ENCODE measurements at regions not wholly inside any gene's neighbourhood (a gene's known extent, or its start where the extent isn't known, plus 50 kb on each side); places are given as distances from the start of the nearest gene placed in this dataset.
"Not testable (repeated sequence)": the region's sequence is repeated elsewhere in the genome, so short reads cannot be mapped to it uniquely, and the experiment has no call there.

GRCh38 chr14:38022775-38023174 is 184.9 kb upstream of the SSTR1 start:
- no peak overlapping the region for H3K4me3 ChIP-seq

DNA sequence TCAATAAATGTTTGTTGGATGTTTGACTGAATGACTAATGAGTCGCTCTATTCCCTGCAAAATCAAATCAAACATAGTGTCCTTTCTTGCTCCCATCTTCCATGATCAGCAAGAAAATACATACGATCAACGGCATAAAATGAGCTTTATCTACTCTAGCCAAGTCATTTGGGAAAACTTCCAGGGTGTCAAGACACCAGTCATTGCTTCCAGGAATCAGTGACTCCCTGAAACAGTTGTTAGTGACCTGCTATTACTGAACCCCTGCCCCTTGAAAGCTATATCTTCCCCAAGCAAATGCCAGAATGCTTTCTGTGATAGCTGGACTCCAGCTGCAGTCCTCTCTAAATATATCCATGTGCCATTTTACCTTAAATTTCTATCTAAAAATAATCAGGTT is 169.5 kb upstream of the SSTR1 start:
- H3K27ac ChIP-seq = no peak overlapping the region
- H3K4me3 ChIP-seq = no peak overlapping the region

More at GRCh38 chr14:38022775-38023174, 184.9 kb upstream of the SSTR1 start:
- H3K27ac ChIP-seq = no peak overlapping the region

DNA sequence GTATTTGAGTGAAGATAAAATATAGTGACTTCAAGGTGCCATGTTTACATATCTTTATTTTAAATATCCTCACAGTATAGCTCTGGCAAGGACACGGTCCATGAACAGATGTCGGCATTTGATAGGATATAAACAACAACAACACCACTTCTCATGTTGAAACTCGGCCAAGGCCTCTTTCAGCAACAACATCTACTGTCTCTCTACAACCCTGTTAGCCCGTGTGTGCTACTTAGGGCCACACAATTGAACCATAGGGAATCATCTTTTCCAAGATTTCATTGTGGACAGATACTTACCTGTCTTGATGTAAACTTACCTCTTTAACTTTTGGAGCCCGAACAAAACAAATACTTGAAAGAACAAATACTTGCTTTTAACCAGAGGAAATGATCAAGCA is 168.7 kb upstream of the SSTR1 start:
- H3K4me3 ChIP-seq = no peak overlapping the region
- H3K27ac ChIP-seq = no peak overlapping the region

- H3K27ac ChIP-seq = no peak overlapping the region
- H3K4me3 ChIP-seq = no peak overlapping the region
Measured at GRCh38 chr14:38039496-38039895, 168.2 kb upstream of the SSTR1 start.

GRCh38 chr14:38040411-38040810 is 167.3 kb upstream of the SSTR1 start:
- Histone ChIP-seq H3K4me3 (no peak overlapping the region), H3K27ac (no peak overlapping the region)

DNA sequence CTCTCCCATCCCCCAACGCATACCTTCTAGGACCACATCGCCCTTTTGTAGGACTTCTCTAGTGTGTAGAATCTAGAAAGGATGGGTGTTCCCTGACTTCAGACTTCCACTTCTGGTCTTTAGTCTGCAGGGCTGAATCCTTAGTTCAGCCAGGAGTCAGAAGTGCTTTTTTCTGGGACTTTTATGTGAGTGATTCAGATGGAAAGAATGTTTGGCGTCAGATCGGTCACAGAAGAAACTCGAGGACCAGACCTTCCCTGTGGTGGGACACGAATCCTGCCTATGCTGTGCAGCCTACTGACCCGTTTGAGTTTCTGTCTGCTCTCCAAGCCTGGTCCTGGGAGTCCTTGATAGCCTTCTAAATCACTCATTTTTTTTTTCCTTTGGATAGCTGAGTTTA is 165.4 kb upstream of the SSTR1 start:
- no peak overlapping the region for H3K27ac ChIP-seq
- no peak overlapping the region for H3K4me3 ChIP-seq

- Histone ChIP-seq H3K4me3 (no peak overlapping the region), H3K27ac (no peak overlapping the region)
Measured at GRCh38 chr14:38044710-38045109, 163.0 kb upstream of the SSTR1 start.

DNA sequence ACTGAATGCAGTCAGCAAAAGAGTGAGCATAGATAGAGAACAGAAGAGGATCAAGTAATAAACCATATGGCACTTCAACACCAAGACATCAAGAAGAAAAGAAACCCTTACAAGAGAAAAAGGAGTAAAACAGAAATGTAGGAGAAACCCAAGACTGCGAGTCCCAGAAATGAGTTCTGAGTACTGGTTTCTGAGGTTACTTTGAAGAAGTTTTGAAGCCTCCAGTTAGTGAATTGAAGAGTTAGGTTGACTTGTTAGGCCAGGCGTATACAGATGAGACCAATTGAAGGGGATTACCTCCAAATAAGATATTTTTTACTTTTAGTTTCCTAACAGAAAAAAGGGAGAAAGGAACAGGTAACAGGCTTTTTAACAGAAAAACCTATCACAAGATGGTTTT is 162.2 kb upstream of the SSTR1 start:
- Histone ChIP-seq H3K27ac (no peak overlapping the region), H3K4me3 (no peak overlapping the region)

GRCh38 chr14:38046160-38046559 is 161.5 kb upstream of the SSTR1 start:
- Histone ChIP-seq H3K27ac (no peak overlapping the region), H3K4me3 (no peak overlapping the region)

DNA sequence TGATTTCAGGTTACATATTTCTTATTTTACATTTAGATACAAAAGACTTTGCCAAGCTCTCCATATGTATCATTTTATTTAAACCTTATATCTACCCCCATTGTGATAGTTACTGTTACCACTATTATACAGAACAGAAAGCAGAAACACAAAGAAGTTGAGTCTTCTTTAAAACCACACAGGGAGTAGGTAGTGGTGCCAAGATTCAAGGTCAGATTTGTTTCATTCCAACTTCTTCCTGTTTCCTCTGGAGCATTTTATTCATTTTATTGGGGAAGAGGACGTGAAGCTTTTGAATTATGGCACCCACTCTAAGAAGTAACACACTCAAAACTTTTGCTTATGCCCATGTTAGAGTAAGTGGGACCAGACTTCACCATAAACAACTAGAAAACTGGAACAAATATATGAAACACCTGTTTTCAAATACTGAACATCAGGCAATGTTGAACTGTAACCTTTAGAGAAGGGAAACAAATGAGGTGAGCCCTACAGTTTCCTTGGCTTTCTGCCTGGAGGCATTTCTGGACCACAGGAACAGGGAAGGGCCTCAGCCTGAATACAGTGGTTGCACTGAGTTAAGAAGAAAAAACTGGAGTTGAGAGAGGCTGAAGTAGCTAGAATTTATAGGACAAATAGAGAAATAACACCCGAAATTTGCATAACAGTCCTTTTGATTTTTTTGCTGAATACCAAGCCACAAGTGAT is 160.4 kb upstream of the SSTR1 start:
- no peak overlapping the region for H3K4me3 ChIP-seq
- H3K27ac ChIP-seq = no peak overlapping the region

DNA sequence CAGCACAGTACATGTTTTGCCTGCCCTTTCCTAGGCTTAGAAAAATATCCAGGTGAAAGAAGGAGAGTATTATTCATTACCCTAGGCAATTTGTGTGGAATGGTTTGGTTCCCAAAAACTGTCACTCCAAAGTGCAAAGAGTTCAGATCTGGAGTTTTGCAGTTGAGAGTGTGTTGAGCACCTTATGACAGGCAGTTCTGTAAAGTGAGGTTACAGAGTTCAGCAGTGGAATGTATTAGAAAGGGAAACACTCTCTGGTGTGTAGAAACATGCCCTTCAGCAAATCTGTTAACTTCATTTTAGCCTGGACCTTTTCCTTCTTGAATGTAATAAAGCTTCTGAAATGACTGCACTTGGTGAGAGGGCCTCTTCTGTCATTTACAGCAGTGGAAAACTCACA is 154.0 kb upstream of the SSTR1 start:
- no peak overlapping the region for H3K4me3 ChIP-seq
- no peak overlapping the region for H3K27ac ChIP-seq

DNA sequence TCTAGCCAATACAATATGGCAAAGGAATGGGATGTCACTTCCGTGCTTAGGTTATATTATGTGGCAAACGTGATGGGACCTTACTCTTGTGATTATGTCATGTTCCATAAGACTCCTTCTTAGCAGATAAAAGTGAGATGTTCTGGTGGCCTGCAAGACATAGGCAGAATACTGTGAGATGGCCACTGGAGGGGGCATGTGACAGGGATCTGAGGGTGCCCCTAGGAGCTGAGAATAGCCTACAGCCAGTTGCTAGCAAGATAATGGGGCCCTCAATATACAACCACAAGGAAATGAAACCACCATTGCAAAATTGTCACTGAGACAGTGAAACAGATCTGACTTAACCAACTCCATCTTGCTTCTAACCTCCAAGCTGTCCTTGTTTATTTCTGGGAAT is 151.4 kb upstream of the SSTR1 start:
- H3K27ac ChIP-seq = no peak overlapping the region
- H3K4me3 ChIP-seq = no peak overlapping the region

GRCh38 chr14:38062223-38062622 is 145.5 kb upstream of the SSTR1 start:
- not testable (repeated sequence) for H3K27ac ChIP-seq, H3K4me3 ChIP-seq

GRCh38 chr14:38063711-38064320 is 143.9 kb upstream of the SSTR1 start:
- no peak overlapping the region for H3K4me3 ChIP-seq
- no peak overlapping the region for H3K27ac ChIP-seq

DNA sequence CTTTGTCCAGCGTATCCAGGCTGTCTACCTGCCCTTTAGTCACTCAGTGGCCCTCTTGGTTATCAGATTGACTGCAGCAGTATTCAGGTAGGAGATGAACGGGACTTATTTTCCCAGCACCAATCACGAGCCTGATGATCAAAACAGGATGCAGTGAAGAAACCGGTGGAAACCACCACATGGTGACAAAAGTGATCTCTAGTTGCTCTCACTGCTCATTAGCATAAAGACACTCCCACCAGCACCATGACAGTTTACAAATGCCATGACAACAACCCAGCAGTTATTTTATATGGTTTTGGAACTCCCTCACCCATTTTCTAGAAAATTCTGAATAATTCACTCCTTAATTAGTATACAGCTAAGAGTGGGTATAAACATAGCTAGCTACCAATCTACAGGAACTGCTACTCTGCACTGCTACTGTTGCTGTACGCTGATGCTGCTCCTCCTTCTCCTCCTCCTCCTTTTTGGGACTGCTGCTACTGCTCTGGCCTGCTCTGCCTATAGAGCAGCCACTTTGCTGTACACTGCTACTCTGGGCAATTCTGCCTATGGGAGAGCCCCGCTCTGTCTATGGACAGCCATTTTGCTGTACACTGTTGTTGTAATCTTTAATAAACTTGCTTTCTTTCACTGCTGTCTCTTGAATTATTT is 142.5 kb upstream of the SSTR1 start:
- no peak overlapping the region for H3K4me3 ChIP-seq
- peak overlapping the region in 3 of 21 experiments; percentile 6 to 42 (median 13) for H3K27ac ChIP-seq

DNA sequence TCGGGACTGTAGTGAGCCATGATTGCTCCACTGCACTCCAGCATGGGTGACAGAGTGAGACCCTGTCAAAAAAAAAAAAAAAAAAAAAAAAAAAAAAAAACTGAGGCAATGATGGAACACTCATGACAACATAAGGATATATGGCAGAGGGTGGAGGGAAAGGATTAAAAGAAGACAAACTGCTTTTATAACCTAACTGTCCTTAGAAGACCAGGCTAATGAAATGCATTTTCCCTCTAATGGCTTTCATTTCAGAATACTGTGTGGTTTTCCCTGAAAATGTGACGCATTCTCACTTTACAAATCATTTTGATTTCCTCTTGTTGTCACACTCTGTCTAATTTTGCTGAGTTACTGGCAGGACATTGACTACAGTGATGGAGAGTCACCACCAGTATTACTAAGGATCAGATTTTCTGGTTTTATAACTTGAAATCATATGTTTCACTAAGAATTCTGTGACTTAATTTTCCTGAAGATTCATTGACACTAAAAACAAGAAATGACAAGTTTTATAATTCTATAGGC is 137.6 kb upstream of the SSTR1 start:
- Histone ChIP-seq H3K4me3 (no peak overlapping the region), H3K27ac (no peak overlapping the region)

- no peak overlapping the region for H3K4me3 ChIP-seq
- peak overlapping the region in 1 of 21 experiments; percentile 34 for H3K27ac ChIP-seq
Measured at GRCh38 chr14:38073641-38074040, 134.1 kb upstream of the SSTR1 start.

DNA sequence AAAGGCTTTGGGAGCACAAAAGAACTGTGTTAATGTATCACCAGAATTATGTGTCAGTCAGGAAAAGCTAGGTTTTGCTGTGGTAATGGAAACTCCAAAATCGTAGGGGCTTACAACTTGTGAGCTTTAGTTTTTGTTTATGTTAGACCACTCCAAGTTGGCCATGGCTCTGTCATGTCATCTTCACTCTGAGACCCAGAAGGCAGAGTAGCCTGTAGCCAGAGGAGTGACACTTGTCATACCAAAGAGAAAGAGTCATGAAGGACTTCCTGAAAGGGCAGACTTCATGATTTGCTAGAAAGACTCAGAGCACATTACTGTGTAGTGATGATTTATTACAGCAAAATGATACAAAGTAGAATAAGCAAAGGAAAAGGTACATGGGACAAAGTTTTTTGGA is 133.6 kb upstream of the SSTR1 start:
- Histone ChIP-seq H3K27ac (peak overlapping the region in 2 of 21 experiments; percentile 24 to 34), H3K4me3 (no peak overlapping the region)

DNA sequence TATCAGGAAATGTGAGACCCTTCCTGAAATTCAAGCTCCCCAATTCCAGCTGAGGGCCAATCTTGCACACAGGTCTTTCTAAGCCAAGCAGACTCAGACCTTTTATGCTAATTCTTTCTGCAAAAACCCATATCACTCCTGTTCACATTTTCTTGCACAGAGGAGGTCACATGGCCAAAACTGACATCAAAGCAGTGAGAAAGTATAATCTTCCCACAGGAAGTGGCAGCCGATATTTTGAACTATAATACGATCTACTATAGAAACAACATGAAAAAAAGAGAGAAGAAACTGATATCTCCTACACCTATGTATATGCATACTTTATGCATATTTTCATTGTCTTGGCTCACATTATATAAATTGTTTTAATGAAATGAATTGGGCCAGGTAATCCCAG is 132.9 kb upstream of the SSTR1 start:
- Histone ChIP-seq H3K27ac (peak overlapping the region in 2 of 21 experiments; percentile 24 to 35), H3K4me3 (no peak overlapping the region)

- H3K4me3 ChIP-seq = no peak overlapping the region
- no peak overlapping the region for H3K27ac ChIP-seq
Measured at GRCh38 chr14:38078393-38078792, 129.3 kb upstream of the SSTR1 start.

GRCh38 chr14:38079268-38079667 is 128.4 kb upstream of the SSTR1 start:
- Histone ChIP-seq H3K4me3 (no peak overlapping the region), H3K27ac (no peak overlapping the region)
